Suprapubic skin (tissue), 4 donors: ENCODE measurements at regions not wholly inside any gene's neighbourhood (a gene's known extent, or its start where the extent isn't known, plus 50 kb on each side); places are given as distances from the start of the nearest gene placed in this dataset.

Experiments used
- EP300 ChIP-seq: sonication (generic); formaldehyde crosslinking; IDR thresholded peaks from one replicate; pipeline ENCODE4 v1.6.1; 2017; ENCODE audit warnings: antibody characterized with exemption
- POLR2A ChIP-seq, 2 donors: fragments of 450-650 bp; IDR thresholded peaks; one replicate each; pipeline ENCODE4 v1.6.1; 2017; ENCODE audit warnings: antibody characterized with exemption in 2 of 2, mild to moderate bottlenecking in 2 of 2, moderate library complexity in 2 of 2
- POLR2AphosphoS5 ChIP-seq, 3 donors: sonication (generic); formaldehyde crosslinking; IDR thresholded peaks; one replicate each; pipeline ENCODE4 v1.6.1; 2017; ENCODE audit warnings: antibody characterized with exemption in 3 of 3
- TF ChIP-seq, protein P1 (sequence below), 2 donors: fragments of 200-600 bp in 1 of 2; fragments of 450-650 bp in 1 of 2; sonication (generic) in 1 of 2; IDR thresholded peaks; one replicate each; pipeline ENCODE4 v1.5.1; 2016 to 2019; ENCODE audit warnings: antibody characterized with exemption in 2 of 2, mild to moderate bottlenecking in 1 of 2, moderate library complexity in 1 of 2

DNA sequence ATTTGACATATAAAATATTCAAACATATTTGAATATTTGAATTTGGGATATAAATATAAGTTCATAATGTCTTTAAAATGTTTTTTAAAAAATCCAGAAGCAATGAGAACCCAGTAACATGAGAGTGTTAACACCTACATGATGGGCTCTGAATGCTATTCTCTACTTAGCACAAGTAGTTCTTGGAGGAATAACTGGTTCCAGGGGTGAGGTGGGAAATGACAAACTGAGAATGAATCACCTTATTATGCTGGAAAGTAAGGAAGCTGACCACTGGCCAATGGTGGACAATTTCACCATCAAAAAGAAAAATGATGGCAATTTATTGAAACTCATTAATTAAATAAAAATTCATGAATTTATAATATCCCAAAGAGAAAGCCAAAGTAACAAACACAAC, 79.6 kb upstream of the NABP1 start:
- TF ChIP-seq, protein P1, sequence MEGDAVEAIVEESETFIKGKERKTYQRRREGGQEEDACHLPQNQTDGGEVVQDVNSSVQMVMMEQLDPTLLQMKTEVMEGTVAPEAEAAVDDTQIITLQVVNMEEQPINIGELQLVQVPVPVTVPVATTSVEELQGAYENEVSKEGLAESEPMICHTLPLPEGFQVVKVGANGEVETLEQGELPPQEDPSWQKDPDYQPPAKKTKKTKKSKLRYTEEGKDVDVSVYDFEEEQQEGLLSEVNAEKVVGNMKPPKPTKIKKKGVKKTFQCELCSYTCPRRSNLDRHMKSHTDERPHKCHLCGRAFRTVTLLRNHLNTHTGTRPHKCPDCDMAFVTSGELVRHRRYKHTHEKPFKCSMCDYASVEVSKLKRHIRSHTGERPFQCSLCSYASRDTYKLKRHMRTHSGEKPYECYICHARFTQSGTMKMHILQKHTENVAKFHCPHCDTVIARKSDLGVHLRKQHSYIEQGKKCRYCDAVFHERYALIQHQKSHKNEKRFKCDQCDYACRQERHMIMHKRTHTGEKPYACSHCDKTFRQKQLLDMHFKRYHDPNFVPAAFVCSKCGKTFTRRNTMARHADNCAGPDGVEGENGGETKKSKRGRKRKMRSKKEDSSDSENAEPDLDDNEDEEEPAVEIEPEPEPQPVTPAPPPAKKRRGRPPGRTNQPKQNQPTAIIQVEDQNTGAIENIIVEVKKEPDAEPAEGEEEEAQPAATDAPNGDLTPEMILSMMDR (IDR thresholded peaks at IDR 0.05), result no peak
- TF ChIP-seq EP300, result no peak
- no peak for TF ChIP-seq POLR2AphosphoS5 (IDR thresholded peaks at IDR 0.05)
- no peak for TF ChIP-seq POLR2A (IDR thresholded peaks at IDR 0.05)
